K562 (cell line): ENCODE measurements at regions not wholly inside any gene's neighbourhood (a gene's known extent, or its start where the extent isn't known, plus 50 kb on each side); places are given as distances from the start of the nearest gene placed in this dataset.

Experiments used
- CEBPZ ChIP-seq: fragments of 150-350 bp; IDR thresholded peaks from 2 replicates; pipeline ENCODE4 v1.6.1; 2014; ENCODE audit warnings: low read depth, mild to moderate bottlenecking, low read length, borderline replicate concordance
- CUX1 ChIP-seq: fragments of 200-800 bp; sonication (Bioruptor generic); IDR thresholded peaks from 2 replicates; pipeline ENCODE4 v1.6.1; 2016; ENCODE audit warnings: missing genetic modification characterization, missing compliant biosample characterization
- HDAC6 ChIP-seq: IDR thresholded peaks from 2 replicates; pipeline ENCODE4 v1.6.1; 2012; ENCODE audit warnings: low read depth, mild to moderate bottlenecking, control low read depth, inconsistent platforms, low read length, moderate library complexity
- JUN ChIP-seq, 2 experiments: sonication (generic) in 1 of 2; formaldehyde crosslinking in 1 of 2; IDR thresholded peaks; 2 replicates each; pipeline versions ENCODE4 v1.6.1 to v1.8.0; 2012 to 2022; ENCODE audit warnings: borderline replicate concordance in 2 of 2, mild to moderate bottlenecking in 2 of 2, improper control_type of control experiment in 1 of 2, low read depth in 1 of 2, low read length in 1 of 2, missing genetic modification reagents in 1 of 2
- MYC ChIP-seq, 2 experiments: fragments of 250-450 bp in 1 of 2; sonication (Bioruptor Pico) in 1 of 2; IDR thresholded peaks; 2 replicates each; pipeline versions ENCODE4 v1.5.1 to v1.6.1; 2012 to 2021; ENCODE audit warnings: low read depth in 2 of 2, borderline replicate concordance in 1 of 2, improper control_type of control experiment in 1 of 2, low read length in 1 of 2, mild to moderate bottlenecking in 1 of 2, moderate library complexity in 1 of 2
- POLR2AphosphoS2 ChIP-seq: IDR thresholded peaks from 2 replicates; pipeline ENCODE4 v1.6.1; 2012; ENCODE audit warnings: low read length, improper control_type of control experiment
- XRCC4 ChIP-seq: IDR thresholded peaks from one replicate; pipeline ENCODE4 v1.6.1; 2011; ENCODE audit not compliant: insufficient read depth, insufficient read length; ENCODE audit errors: extremely low read depth

GRCh38 chr2:6769346-6769745, 96.4 kb downstream of the CMPK2 start:
- no peak for TF ChIP-seq XRCC4
- TF ChIP-seq CUX1, result no peak
- TF ChIP-seq HDAC6, result no peak
- no peak for TF ChIP-seq MYC (IDR thresholded peaks at IDR 0.05; ENCODE audit: low read depth, low read length)
- no peak for TF ChIP-seq MYC (CRISPR knock-in tag; IDR thresholded peaks at IDR 0.05; ENCODE audit: borderline replicate concordance, low read depth)
- no peak for TF ChIP-seq CEBPZ
- TF ChIP-seq JUN (IDR thresholded peaks at IDR 0.05; ENCODE audit: borderline replicate concordance, low read depth, low read length), result no peak
- no peak for TF ChIP-seq JUN (CRISPR knock-in tag; IDR thresholded peaks at IDR 0.05; ENCODE audit: borderline replicate concordance)
- TF ChIP-seq POLR2AphosphoS2, result no peak
